ENCODE measurements at regions not wholly inside any gene's neighbourhood (a gene's known extent, or its start where the extent isn't known, plus 50 kb on each side); places are given as distances from the start of the nearest gene placed in this dataset.
"Not testable (repeated sequence)": the region's sequence is repeated elsewhere in the genome, so short reads cannot be mapped to it uniquely, and the experiment has no call there.

DNA sequence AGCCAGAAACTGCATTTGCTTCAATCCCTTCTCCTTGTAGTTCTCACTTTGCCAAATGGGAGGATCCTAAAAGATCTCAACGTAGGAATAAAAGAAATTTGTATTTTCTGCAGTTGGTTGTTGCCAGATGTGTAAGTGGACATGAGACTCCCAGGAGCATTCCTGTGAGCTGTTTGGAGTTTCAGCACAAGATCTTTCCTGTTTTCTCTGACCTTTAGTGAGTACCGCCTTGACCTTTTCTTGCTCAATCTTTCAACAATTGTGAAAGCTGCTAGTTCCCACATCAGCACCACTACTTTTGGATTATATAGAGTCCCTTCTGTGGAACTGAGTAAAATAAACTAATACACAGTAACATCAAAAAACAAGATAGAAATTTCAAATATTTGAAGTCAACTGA lies 683.8 kb upstream of the PABPC4L start:
- DNase-seq (ENCODE audit: low spot score) = no peak
- TF ChIP-seq, protein P1, sequence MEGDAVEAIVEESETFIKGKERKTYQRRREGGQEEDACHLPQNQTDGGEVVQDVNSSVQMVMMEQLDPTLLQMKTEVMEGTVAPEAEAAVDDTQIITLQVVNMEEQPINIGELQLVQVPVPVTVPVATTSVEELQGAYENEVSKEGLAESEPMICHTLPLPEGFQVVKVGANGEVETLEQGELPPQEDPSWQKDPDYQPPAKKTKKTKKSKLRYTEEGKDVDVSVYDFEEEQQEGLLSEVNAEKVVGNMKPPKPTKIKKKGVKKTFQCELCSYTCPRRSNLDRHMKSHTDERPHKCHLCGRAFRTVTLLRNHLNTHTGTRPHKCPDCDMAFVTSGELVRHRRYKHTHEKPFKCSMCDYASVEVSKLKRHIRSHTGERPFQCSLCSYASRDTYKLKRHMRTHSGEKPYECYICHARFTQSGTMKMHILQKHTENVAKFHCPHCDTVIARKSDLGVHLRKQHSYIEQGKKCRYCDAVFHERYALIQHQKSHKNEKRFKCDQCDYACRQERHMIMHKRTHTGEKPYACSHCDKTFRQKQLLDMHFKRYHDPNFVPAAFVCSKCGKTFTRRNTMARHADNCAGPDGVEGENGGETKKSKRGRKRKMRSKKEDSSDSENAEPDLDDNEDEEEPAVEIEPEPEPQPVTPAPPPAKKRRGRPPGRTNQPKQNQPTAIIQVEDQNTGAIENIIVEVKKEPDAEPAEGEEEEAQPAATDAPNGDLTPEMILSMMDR (IDR thresholded peaks at IDR 0.05; ENCODE audit: extremely low read depth, missing control alignments) = no peak

DNA sequence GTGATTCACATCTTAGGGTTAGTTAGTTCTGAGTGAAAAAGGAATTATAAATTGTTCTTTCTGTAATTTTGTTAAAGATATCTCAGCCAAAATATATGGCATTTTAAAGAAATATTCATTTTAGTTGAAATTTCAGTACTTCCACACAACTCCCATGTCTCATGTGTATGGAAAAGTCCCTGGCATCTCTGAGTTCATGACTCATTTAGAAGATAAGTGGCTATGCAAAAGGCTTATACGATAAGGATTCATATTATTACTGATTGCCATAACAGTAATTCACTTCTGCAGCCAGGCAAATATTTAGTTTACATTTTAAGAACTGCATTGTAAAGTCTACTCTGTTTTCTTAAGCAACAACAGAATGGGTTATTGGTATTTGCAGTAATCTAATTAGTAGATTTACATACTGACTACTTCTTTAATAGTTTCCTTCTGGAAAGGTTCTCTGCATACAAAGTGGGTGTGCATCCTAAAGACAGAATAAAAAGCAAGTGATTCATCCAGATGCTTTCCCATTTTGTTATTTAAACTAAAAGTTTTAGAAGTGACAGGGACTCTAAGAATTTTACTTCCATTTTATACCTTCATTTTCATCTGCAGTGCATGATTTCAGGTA lies 682.4 kb upstream of the PABPC4L start:
- TF ChIP-seq, protein P1 (IDR thresholded peaks at IDR 0.05; ENCODE audit: extremely low read depth, missing control alignments) = no peak
- DNase-seq (ENCODE audit: low spot score) = no peak

DNA sequence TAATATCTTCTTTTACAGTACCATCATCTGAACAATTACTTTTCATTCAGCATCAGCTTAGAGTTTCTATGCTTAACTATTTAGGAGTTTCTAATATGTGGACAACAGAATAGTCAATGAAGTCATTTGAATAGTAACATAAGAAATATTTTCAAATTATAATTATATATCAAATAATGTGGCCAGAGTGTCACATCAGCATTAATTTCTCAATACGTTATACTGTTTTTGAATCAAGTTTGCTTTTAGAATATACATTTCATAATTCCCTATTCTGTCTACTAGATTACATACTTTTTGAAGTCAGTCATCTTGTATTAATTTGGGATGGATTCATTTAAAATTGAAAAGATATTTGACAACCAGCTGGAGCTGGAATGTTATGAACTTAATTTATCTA lies 677.4 kb upstream of the PABPC4L start:
- DNase-seq (ENCODE audit: low spot score) = no peak
- TF ChIP-seq, protein P1 (IDR thresholded peaks at IDR 0.05; ENCODE audit: extremely low read depth, missing control alignments) = no peak

DNA sequence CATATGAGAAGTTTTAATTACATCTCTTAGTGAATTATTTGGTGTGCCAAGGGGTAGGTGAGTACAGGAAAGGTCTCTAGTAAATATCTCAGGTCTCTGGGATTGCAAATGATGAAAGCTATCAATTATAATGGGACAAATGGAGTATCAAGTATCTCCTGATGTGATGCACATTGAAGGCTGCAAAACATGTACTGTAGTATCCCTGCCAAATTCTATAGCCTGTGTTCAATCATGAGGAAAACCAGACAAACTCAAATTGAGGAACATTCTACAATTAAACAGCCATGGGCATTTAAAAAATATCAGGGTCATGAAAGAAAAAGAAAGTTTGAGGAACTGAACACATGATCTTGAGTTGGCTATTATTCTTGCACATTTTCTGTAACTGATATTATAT lies 665.4 kb upstream of the PABPC4L start:
- TF ChIP-seq, protein P1 (IDR thresholded peaks at IDR 0.05; ENCODE audit: extremely low read depth, missing control alignments) = no peak
- no peak for DNase-seq (ENCODE audit: low spot score)

DNA sequence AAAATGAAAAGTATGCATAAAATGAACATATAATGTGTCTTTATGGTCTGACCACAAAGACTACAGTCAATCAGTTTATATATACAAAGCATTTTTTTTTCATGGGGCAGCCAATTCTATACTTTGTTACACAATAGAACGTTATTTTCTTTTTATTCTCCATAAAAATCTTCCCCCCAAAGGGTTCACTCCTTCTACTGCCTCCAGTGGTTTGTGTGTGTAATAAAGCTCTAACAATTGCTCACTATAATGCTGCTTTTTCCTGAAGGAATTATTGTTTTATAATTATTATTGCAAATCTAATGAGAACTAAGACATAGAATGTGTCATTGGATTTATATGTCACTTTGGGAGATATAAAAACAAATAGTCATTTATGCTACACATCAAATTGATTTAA lies 664.1 kb upstream of the PABPC4L start:
- DNase-seq (ENCODE audit: low spot score) = no peak
- TF ChIP-seq, protein P1 (IDR thresholded peaks at IDR 0.05; ENCODE audit: extremely low read depth, missing control alignments) = no peak

DNA sequence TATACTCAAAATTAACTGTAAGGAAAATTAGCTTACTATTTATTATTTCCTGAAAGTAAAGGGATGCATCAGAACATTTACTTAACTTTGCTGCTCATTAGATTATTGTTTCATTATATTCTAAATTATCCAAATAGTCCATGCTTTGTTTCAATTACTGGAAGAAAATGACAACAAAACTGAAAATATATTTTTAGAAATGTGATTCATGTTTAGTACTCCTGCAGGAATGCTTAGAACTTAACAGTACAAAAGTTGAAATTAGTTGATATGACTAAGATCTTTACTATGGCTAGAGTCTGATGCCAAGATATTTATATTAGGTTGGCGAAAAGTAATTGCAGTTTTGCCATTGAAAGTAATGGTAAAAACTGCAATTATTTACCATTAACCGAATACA lies 660.5 kb upstream of the PABPC4L start:
- TF ChIP-seq, protein P1 (IDR thresholded peaks at IDR 0.05; ENCODE audit: extremely low read depth, missing control alignments) = no peak
- DNase-seq (ENCODE audit: low spot score) = no peak

DNA sequence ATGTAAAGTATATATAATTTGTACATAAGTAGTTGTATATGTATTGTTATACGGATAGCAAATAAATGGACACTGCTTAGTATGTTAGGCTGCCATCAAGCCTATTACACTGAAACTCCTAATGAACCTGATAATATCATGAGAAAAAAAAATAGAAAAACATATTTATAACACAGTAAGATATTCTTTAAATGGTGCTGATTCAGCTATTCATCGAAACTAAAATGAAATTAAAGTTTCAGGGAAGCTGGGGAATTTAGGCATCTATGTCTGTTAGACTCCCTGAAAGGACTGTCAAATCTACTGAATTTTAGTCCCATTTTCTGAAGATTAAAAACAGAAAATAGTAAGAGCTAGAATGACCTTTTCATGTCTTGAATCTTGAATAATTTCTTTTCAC lies 647.1 kb upstream of the PABPC4L start:
- TF ChIP-seq, protein P1 (IDR thresholded peaks at IDR 0.05; ENCODE audit: extremely low read depth, missing control alignments) = no peak

DNA sequence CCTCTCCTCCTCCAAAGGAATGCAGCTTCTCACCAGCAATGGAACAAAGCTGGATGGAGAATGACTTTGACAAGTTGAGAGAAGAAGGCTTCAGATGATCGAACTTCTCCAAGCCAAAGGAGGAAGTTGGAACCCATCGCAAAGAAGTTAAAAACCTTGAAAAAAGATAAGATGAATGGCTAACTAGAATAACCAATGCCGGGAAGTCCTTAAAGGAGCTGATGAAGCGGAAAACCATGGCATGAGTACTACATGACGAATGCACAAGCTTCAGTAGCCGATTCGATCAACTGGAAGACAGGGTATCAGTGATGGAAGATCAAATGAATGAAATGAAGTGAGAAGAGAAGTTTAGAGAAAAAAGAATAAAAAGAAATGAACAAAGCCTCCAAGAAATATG lies 629.2 kb upstream of the PABPC4L start:
- not testable (repeated sequence) for DNase-seq (ENCODE audit: low spot score)

More for the DNA sequence above, 647.1 kb upstream of the PABPC4L start:
- DNase-seq (ENCODE audit: low spot score) = no peak
